CD4-positive, alpha-beta T cell (primary cell): ENCODE measurements at regions not wholly inside any gene's neighbourhood (a gene's known extent, or its start where the extent isn't known, plus 50 kb on each side); places are given as distances from the start of the nearest gene placed in this dataset.
"Not testable (repeated sequence)": the region's sequence is repeated elsewhere in the genome, so short reads cannot be mapped to it uniquely, and the experiment has no call there.

Experiments
- ATAC-seq: fragments of 200-7000 bp; cut with Tn5 transposase; one replicate; pipeline ENCODE4 v1.10.0; 2022; ENCODE audit warnings: mild to moderate bottlenecking; ENCODE audit not compliant: poor library complexity
- CTCF ChIA-PET: fragments of 350-600 bp; sonication (Branson Sonifier 250); formaldehyde crosslinking; loops from one replicate; lab custom pipeline; 2021; ENCODE audit warnings: antibody characterized with exemption, inconsistent platforms; lab: Charles Lee
- POLR2A ChIA-PET: fragments of 350-600 bp; sonication (Branson Sonifier 250); formaldehyde crosslinking; loops from one replicate; lab custom pipeline; 2021; ENCODE audit warnings: antibody characterized with exemption, inconsistent platforms; lab: Charles Lee
- DNase-seq, 14 experiments: peaks; one replicate each; pipeline ENCODE4 v3.0.0-alpha.2; 2013 to 2020; ENCODE audit warnings: mixed read lengths in 2 of 14
- H3K27ac ChIP-seq, 2 donors: one replicate each; pipeline versions ENCODE4 v1.5.1 to v1.7.0; 2013; ENCODE audit warnings: low read length in 2 of 2, low read depth in 1 of 2, mild to moderate bottlenecking in 1 of 2
- H3K27me3 ChIP-seq, 2 experiments: 1 replicate in 1 of 2; 2 replicates in 1 of 2; pipeline versions ENCODE4 v1.6.1 to v1.7.0; 2013; ENCODE audit warnings: low read length in 2 of 2, control low read depth in 1 of 2, mild to moderate bottlenecking in 1 of 2, moderate library complexity in 1 of 2; ENCODE audit not compliant: insufficient read depth in 2 of 2, control insufficient read depth in 1 of 2
- H3K36me3 ChIP-seq: one replicate; pipeline ENCODE4 v1.6.1; 2013; ENCODE audit warnings: low read length, control low read depth; ENCODE audit not compliant: insufficient read depth
- H3K4me1 ChIP-seq: one replicate; pipeline ENCODE4 v1.6.1; 2013; ENCODE audit warnings: low read length, control low read depth; ENCODE audit not compliant: insufficient read depth
- H3K4me3 ChIP-seq: one replicate; pipeline ENCODE4 v1.5.1; 2013; ENCODE audit warnings: mild to moderate bottlenecking, low read length, moderate library complexity
- H3K9me3 ChIP-seq, 2 experiments: 1 replicate in 1 of 2; 2 replicates in 1 of 2; pipeline versions ENCODE4 v1.6.1 to v1.7.0; 2013; ENCODE audit warnings: low read length in 2 of 2, mild to moderate bottlenecking in 2 of 2, control low read depth in 1 of 2, moderate library complexity in 1 of 2; ENCODE audit not compliant: control insufficient read depth in 1 of 2, insufficient read depth in 1 of 2
- H3K27ac Mint-ChIP-seq: one replicate; pipeline ENCODE4 v1.8.0; 2020; ENCODE audit warnings: mixed read lengths
- H3K27me3 Mint-ChIP-seq: one replicate; pipeline ENCODE4 v1.8.0; 2021; ENCODE audit warnings: mixed read lengths
- H3K36me3 Mint-ChIP-seq: one replicate; pipeline ENCODE4 v1.8.0; 2021; ENCODE audit warnings: low read depth, mixed read lengths
- H3K4me1 Mint-ChIP-seq: one replicate; pipeline ENCODE4 v1.8.0; 2021; ENCODE audit warnings: low read depth, mixed read lengths
- H3K4me3 Mint-ChIP-seq: one replicate; pipeline ENCODE4 v1.8.0; 2020; ENCODE audit warnings: mild to moderate bottlenecking, mixed read lengths
- H3K9me3 Mint-ChIP-seq: one replicate; pipeline ENCODE4 v1.8.0; 2020; ENCODE audit warnings: mixed read lengths
- CTCF ChIP-seq: fragments of 200-600 bp; IDR thresholded peaks from one replicate; pipeline ENCODE4 v1.8.0; 2022; ENCODE audit warnings: antibody characterized with exemption, mild to moderate bottlenecking
- intact Hi-C, 2 experiments: fragments of 100-400 bp; cut with DNase I in 1 of 2; cut with micrococcal nuclease in 1 of 2; formaldehyde crosslinking; loops; one replicate each; pipeline versions ENCODE4 v1.15.1 to v1.9.0; 2023 to 2025; cut with DNase I, micrococcal nuclease

GRCh38 chr9:101820983-101821382 lies 82.5 kb upstream of the GRIN3A start:
- DNase-seq, H3K36me3 Mint-ChIP-seq, H3K4me1 ChIP-seq, H3K4me1 Mint-ChIP-seq, H3K4me3 ChIP-seq, POLR2A ChIA-PET, H3K27ac Mint-ChIP-seq, H3K36me3 ChIP-seq, CTCF ChIA-PET, H3K4me3 Mint-ChIP-seq, intact Hi-C loops, H3K27ac ChIP-seq, ATAC-seq, H3K27me3 Mint-ChIP-seq, H3K27me3 ChIP-seq, H3K9me3 ChIP-seq: not testable (repeated sequence)
- peaks cover 11% of the 10 kb centered on the region for H3K9me3 Mint-ChIP-seq

GRCh38 chr9:101814064-101814463 lies 75.6 kb upstream of the GRIN3A start:
- no peak overlapping the region for H3K4me3 Mint-ChIP-seq
- no peak overlapping the region for H3K27ac Mint-ChIP-seq
- H3K4me1 Mint-ChIP-seq, result no peaks in the 10 kb centered on the region
- no peaks in the 10 kb centered on the region for H3K36me3 ChIP-seq
- CTCF ChIA-PET, result no interaction called here
- H3K36me3 Mint-ChIP-seq, result no peaks in the 10 kb centered on the region
- H3K9me3 Mint-ChIP-seq, result no peaks in the 10 kb centered on the region
- H3K4me3 ChIP-seq, result no peak overlapping the region
- no peak overlapping the region for H3K27ac ChIP-seq
- intact Hi-C loops, result no loop called here
- H3K27me3 Mint-ChIP-seq, result peaks cover 5% of the 10 kb centered on the region
- H3K27me3 ChIP-seq, result no peaks in the 10 kb centered on the region
- H3K9me3 ChIP-seq, result peaks cover 0 to 8% of the 10 kb centered on the region in 2 experiments
- POLR2A ChIA-PET, result no interaction called here
- H3K4me1 ChIP-seq, result no peaks in the 10 kb centered on the region
- TF ChIP-seq CTCF, result no peak
- DNase-seq, result no peak
- no peak for ATAC-seq

GRCh38 chr9:101807879-101808278 lies 69.4 kb upstream of the GRIN3A start:
- H3K9me3 ChIP-seq, POLR2A ChIA-PET, H3K4me3 Mint-ChIP-seq, H3K4me1 ChIP-seq, ATAC-seq, H3K27me3 ChIP-seq, intact Hi-C loops, H3K27ac ChIP-seq, H3K36me3 ChIP-seq, H3K4me3 ChIP-seq, H3K4me1 Mint-ChIP-seq, H3K9me3 Mint-ChIP-seq, H3K36me3 Mint-ChIP-seq, H3K27me3 Mint-ChIP-seq, H3K27ac Mint-ChIP-seq, CTCF ChIA-PET: not testable (repeated sequence)
- peak in 1 of 14 experiments; percentile 2 for DNase-seq

GRCh38 chr9:101796044-101796443 lies 57.6 kb upstream of the GRIN3A start:
- no peak overlapping the region for H3K27ac ChIP-seq
- H3K4me1 Mint-ChIP-seq, result no peaks in the 10 kb centered on the region
- ATAC-seq (no peak), DNase-seq (no peak)
- no peaks in the 10 kb centered on the region for H3K36me3 Mint-ChIP-seq
- no peaks in the 10 kb centered on the region for H3K4me1 ChIP-seq
- no peaks in the 10 kb centered on the region for H3K36me3 ChIP-seq
- H3K27ac Mint-ChIP-seq, result no peak overlapping the region
- TF ChIP-seq CTCF, result no peak
- peaks cover 0 to 3% of the 10 kb centered on the region in 2 experiments for H3K9me3 ChIP-seq
- H3K27me3 Mint-ChIP-seq, result peaks cover 8% of the 10 kb centered on the region
- no peaks in the 10 kb centered on the region for H3K9me3 Mint-ChIP-seq
- ChIA-PET CTCF (no interaction called here), POLR2A (no interaction called here)
- H3K27me3 ChIP-seq, result peaks cover 0 to 3% of the 10 kb centered on the region in 2 experiments
- H3K4me3 ChIP-seq, result no peak overlapping the region
- intact Hi-C loops, result no loop called here
- H3K4me3 Mint-ChIP-seq, result no peak overlapping the region
